ENCODE measurements at regions not wholly inside any gene's neighbourhood (a gene's known extent, or its start where the extent isn't known, plus 50 kb on each side); places are given as distances from the start of the nearest gene placed in this dataset.

- no peak for TF ChIP-seq EZH2 (IDR thresholded peaks at IDR 0.05; ENCODE audit: borderline replicate concordance, low read depth, low read length, poor library complexity, severe bottlenecking)
- TF ChIP-seq, protein P1, sequence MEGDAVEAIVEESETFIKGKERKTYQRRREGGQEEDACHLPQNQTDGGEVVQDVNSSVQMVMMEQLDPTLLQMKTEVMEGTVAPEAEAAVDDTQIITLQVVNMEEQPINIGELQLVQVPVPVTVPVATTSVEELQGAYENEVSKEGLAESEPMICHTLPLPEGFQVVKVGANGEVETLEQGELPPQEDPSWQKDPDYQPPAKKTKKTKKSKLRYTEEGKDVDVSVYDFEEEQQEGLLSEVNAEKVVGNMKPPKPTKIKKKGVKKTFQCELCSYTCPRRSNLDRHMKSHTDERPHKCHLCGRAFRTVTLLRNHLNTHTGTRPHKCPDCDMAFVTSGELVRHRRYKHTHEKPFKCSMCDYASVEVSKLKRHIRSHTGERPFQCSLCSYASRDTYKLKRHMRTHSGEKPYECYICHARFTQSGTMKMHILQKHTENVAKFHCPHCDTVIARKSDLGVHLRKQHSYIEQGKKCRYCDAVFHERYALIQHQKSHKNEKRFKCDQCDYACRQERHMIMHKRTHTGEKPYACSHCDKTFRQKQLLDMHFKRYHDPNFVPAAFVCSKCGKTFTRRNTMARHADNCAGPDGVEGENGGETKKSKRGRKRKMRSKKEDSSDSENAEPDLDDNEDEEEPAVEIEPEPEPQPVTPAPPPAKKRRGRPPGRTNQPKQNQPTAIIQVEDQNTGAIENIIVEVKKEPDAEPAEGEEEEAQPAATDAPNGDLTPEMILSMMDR (conservative IDR thresholded peaks at IDR 0.05; ENCODE audit: low read depth, low read length) = no peak
Observed at GRCh38 chr5:126683912-126684311, 83.2 kb downstream of the PHAX start.
